ENCODE measurements at regions not wholly inside any gene's neighbourhood (a gene's known extent, or its start where the extent isn't known, plus 50 kb on each side); places are given as distances from the start of the nearest gene placed in this dataset.

DNA sequence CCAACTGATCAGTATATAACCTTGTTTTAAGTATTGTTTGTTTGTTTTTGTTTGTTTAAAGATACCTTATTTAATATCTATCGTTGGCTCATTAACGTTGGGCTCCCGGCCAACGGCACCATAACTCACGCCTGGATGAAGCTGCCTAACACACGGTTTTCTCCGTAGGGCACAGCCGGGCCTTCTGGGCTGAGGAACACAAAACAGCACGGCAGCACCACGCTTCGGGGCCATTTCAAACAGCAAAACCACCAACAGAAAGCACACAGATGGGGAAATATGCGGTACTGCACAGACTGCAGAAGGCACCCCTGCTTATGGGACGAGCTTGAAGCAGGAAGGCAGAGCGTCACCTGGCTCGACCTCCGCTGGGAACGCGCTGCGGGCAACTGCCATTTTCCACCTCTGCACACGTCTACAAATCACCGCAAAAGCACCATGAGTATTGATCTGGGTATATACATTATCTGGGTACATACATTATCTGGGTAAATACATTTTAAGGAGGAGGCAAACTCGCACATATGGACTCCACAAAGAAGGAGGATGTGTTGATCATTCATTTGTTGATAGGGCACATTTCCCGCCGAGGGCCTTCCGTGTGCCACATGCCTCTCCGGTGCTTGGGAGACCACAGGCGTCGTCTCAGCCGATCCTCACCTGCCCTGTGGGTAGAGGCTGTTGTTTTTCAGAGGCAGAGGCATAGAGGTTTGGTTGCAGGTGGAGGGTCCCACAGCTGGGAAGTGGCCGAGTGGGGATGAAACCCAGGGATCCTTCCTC lies 123.7 kb upstream of the ATP2B2 start:
- Histone ChIP-seq H3K27ac (no peak overlapping the region), H3K4me1 (no peaks in the 10 kb centered on the region), H3K4me3 (no peak overlapping the region), H3K27me3 (no peaks in the 10 kb centered on the region), H3K36me3 (no peaks in the 10 kb centered on the region), H3K9me3 (no peaks in the 10 kb centered on the region)
- 84 to 88% methylated on average over 30 of the region's 30 CpGs for WGBS, 2 donors
- ATAC-seq (ENCODE audit: low FRiP score in 2 of 2): no peak
- TF ChIP-seq POLR2AphosphoS5 (IDR thresholded peaks at IDR 0.05) (no peak), POLR2A (IDR thresholded peaks at IDR 0.05) (no peak), EP300 (IDR thresholded peaks at IDR 0.05) (no peak)
- TF ChIP-seq, protein P1, sequence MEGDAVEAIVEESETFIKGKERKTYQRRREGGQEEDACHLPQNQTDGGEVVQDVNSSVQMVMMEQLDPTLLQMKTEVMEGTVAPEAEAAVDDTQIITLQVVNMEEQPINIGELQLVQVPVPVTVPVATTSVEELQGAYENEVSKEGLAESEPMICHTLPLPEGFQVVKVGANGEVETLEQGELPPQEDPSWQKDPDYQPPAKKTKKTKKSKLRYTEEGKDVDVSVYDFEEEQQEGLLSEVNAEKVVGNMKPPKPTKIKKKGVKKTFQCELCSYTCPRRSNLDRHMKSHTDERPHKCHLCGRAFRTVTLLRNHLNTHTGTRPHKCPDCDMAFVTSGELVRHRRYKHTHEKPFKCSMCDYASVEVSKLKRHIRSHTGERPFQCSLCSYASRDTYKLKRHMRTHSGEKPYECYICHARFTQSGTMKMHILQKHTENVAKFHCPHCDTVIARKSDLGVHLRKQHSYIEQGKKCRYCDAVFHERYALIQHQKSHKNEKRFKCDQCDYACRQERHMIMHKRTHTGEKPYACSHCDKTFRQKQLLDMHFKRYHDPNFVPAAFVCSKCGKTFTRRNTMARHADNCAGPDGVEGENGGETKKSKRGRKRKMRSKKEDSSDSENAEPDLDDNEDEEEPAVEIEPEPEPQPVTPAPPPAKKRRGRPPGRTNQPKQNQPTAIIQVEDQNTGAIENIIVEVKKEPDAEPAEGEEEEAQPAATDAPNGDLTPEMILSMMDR (IDR thresholded peaks at IDR 0.05): no peak
- DNase-seq: peak in 1 of 2 donors; percentile 41

- no peaks in the 10 kb centered on the region for H3K9me3 ChIP-seq
- H3K4me1 ChIP-seq: no peaks in the 10 kb centered on the region
- WGBS, 2 donors: 71 to 76% methylated on average over 7 of the region's 7 CpGs
- no peaks in the 10 kb centered on the region for H3K27me3 ChIP-seq
- no peak overlapping the region for H3K4me3 ChIP-seq
- H3K36me3 ChIP-seq: no peaks in the 10 kb centered on the region
- TF ChIP-seq, protein P1 (IDR thresholded peaks at IDR 0.05): no peak
- TF ChIP-seq EP300 (IDR thresholded peaks at IDR 0.05) (no peak), POLR2A (IDR thresholded peaks at IDR 0.05) (no peak), POLR2AphosphoS5 (IDR thresholded peaks at IDR 0.05) (no peak)
- no peak for ATAC-seq (ENCODE audit: low FRiP score in 2 of 2)
- no peak for DNase-seq
- no peak overlapping the region for H3K27ac ChIP-seq
These were observed 124.3 kb upstream of the ATP2B2 start for GRCh38 chr3:10629671-10630040.

- Histone ChIP-seq H3K4me1 (no peaks in the 10 kb centered on the region), H3K27ac (no peak overlapping the region), H3K36me3 (no peaks in the 10 kb centered on the region), H3K27me3 (no peaks in the 10 kb centered on the region), H3K4me3 (no peak overlapping the region), H3K9me3 (no peaks in the 10 kb centered on the region)
- DNase-seq (no peak), ATAC-seq (ENCODE audit: low FRiP score in 2 of 2) (no peak)
- 87 to 89% methylated on average over 1 of the region's 1 CpG for WGBS, 2 donors
- no peak for TF ChIP-seq EP300 (IDR thresholded peaks at IDR 0.05)
- TF ChIP-seq POLR2AphosphoS5 (IDR thresholded peaks at IDR 0.05): no peak
- TF ChIP-seq, protein P1 (IDR thresholded peaks at IDR 0.05): no peak
- TF ChIP-seq POLR2A (IDR thresholded peaks at IDR 0.05): no peak
These were observed 125.8 kb upstream of the ATP2B2 start for GRCh38 chr3:10631224-10631623.

- Histone ChIP-seq H3K9me3 (peaks cover 0 to 5% (median under 1%) of the 10 kb centered on the region in 4 donors), H3K36me3 (no peaks in the 10 kb centered on the region), H3K4me3 (no peak overlapping the region), H3K27ac (no peak overlapping the region), H3K27me3 (no peaks in the 10 kb centered on the region), H3K4me1 (no peaks in the 10 kb centered on the region)
- ATAC-seq (ENCODE audit: low FRiP score in 2 of 2) (no peak), DNase-seq (no peak)
- no peak for TF ChIP-seq POLR2A (IDR thresholded peaks at IDR 0.05)
- TF ChIP-seq, protein P1 (IDR thresholded peaks at IDR 0.05): no peak
- TF ChIP-seq EP300 (IDR thresholded peaks at IDR 0.05): no peak
- no peak for TF ChIP-seq POLR2AphosphoS5 (IDR thresholded peaks at IDR 0.05)
- WGBS, 2 donors: 85 to 90% methylated on average over 4 to 6 of the region's 6 CpGs
These were observed 126.7 kb upstream of the ATP2B2 start for GRCh38 chr3:10632125-10632524.

- Histone ChIP-seq H3K27ac (no peak overlapping the region), H3K4me3 (no peak overlapping the region), H3K9me3 (peaks cover 0 to 6% (median 2%) of the 10 kb centered on the region in 4 donors), H3K36me3 (no peaks in the 10 kb centered on the region), H3K27me3 (no peaks in the 10 kb centered on the region), H3K4me1 (no peaks in the 10 kb centered on the region)
- peak in 1 of 2 donors; percentile 25 for ATAC-seq (ENCODE audit: low FRiP score in 2 of 2)
- 83% methylated on average over 3 of the region's 3 CpGs; no CpG with 5 or more reads in 1 of the 2 donors for WGBS, 2 donors
- TF ChIP-seq POLR2AphosphoS5 (IDR thresholded peaks at IDR 0.05) (no peak), POLR2A (IDR thresholded peaks at IDR 0.05) (no peak), EP300 (IDR thresholded peaks at IDR 0.05) (no peak)
- TF ChIP-seq, protein P1 (IDR thresholded peaks at IDR 0.05): no peak
- DNase-seq: peak in 1 of 2 donors; percentile 5
These were observed 127.4 kb upstream of the ATP2B2 start for GRCh38 chr3:10632741-10633140.
